H1 (cell line): ENCODE measurements at regions not wholly inside any gene's neighbourhood (a gene's known extent, or its start where the extent isn't known, plus 50 kb on each side); places are given as distances from the start of the nearest gene placed in this dataset.

Experiments
- EP300 ChIP-seq, 2 experiments: IDR thresholded peaks; 1 replicate in 1 of 2; 2 replicates in 1 of 2; pipeline ENCODE4 v1.6.1; 2011 to 2012; ENCODE audit warnings: low read depth in 2 of 2, low read length in 2 of 2, mild to moderate bottlenecking in 2 of 2, borderline replicate concordance in 1 of 2, inconsistent platforms in 1 of 2, moderate library complexity in 1 of 2

DNA sequence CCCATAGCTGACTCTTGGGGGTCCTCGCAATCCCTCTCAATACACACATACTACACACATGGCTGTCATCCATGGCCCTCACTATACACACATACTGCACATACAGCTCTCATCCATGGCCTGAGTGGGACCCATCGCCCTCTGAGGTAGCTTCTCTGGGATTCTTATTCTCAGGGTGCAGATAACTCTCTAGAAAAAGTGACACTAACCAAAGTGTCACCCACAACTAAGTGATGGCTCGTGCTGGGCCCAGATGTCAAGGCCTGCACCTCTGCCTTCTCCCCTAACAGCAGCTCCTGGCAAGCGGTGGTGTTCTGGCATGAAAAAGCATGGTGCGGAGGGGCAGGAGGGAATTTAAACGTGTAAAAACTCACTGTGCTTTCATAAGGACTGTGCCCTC, 62.7 kb upstream of the ZPBP start (continued):
- TF ChIP-seq EP300 (IDR thresholded peaks at IDR 0.05; ENCODE audit: borderline replicate concordance in 1 of 2, low read depth in 2 of 2, low read length in 2 of 2) = no peak
